Esophagus muscularis mucosa (tissue), 4 donors: ENCODE measurements at regions not wholly inside any gene's neighbourhood (a gene's known extent, or its start where the extent isn't known, plus 50 kb on each side); places are given as distances from the start of the nearest gene placed in this dataset.

ENCODE experiments used
- DNase-seq: peaks from one replicate; pipeline ENCODE4 v3.0.0-alpha.2; 2017; ENCODE audit errors: extremely low spot score
- H3K27ac ChIP-seq, 4 donors: fragments of 200-600 bp; sonication (generic); replicated peaks in 1 of 4; 1 replicate in 3 of 4; 2 replicates in 1 of 4; pipeline ENCODE4 v1.5.1; 2016 to 2019; ENCODE audit warnings: mild to moderate bottlenecking in 1 of 4
- H3K27me3 ChIP-seq, 4 donors: fragments of 200-600 bp; sonication (generic); one replicate each; pipeline versions ENCODE4 v1.5.1 to v1.6.0; 2016 to 2019
- H3K36me3 ChIP-seq, 4 donors: fragments of 200-600 bp; sonication (generic); one replicate each; pipeline ENCODE4 v1.5.1; 2016 to 2019
- H3K4me1 ChIP-seq, 4 donors: fragments of 200-600 bp; sonication (generic); one replicate each; pipeline ENCODE4 v1.5.1; 2016 to 2019
- H3K4me3 ChIP-seq, 4 donors: fragments of 200-600 bp; sonication (generic); 1 replicate in 2 of 4; 2 replicates in 2 of 4; pipeline ENCODE4 v1.5.1; 2016 to 2019; ENCODE audit warnings: mild to moderate bottlenecking in 4 of 4, moderate library complexity in 1 of 4
- H3K9me3 ChIP-seq, 4 donors: fragments of 200-600 bp; sonication (generic); 1 replicate in 3 of 4; 2 replicates in 1 of 4; pipeline ENCODE4 v1.5.1; 2016 to 2019
- CTCF ChIP-seq, 3 experiments: fragments of 200-600 bp in 2 of 3; fragments of 450-650 bp in 1 of 3; sonication (generic) in 2 of 3; IDR thresholded peaks; one replicate each; pipeline ENCODE4 v1.5.1; 2017 to 2019; ENCODE audit warnings: antibody characterized with exemption in 3 of 3, mild to moderate bottlenecking in 2 of 3, moderate library complexity in 1 of 3
- EP300 ChIP-seq: sonication (generic); formaldehyde crosslinking; IDR thresholded peaks from one replicate; pipeline ENCODE4 v1.6.1; 2017; ENCODE audit warnings: antibody characterized with exemption
- POLR2A ChIP-seq: fragments of 450-650 bp; IDR thresholded peaks from one replicate; pipeline ENCODE4 v1.6.1; 2017; ENCODE audit warnings: antibody characterized with exemption, moderate library complexity, mild to moderate bottlenecking, low read depth
- POLR2AphosphoS5 ChIP-seq, 2 donors: sonication (generic); formaldehyde crosslinking; IDR thresholded peaks; one replicate each; pipeline ENCODE4 v1.6.1; 2017; ENCODE audit warnings: antibody characterized with exemption in 2 of 2
- WGBS: methylation state at CpG from one replicate; pipeline ENCODE4 v1.1.5; 2018; 5-methylcytosine and 5-hydroxymethylcytosine counted together
- intact Hi-C: fragments of 100-400 bp; cut with DNase I; formaldehyde crosslinking; loops from one replicate; pipeline ENCODE4 v1.15.1; 2023

DNA sequence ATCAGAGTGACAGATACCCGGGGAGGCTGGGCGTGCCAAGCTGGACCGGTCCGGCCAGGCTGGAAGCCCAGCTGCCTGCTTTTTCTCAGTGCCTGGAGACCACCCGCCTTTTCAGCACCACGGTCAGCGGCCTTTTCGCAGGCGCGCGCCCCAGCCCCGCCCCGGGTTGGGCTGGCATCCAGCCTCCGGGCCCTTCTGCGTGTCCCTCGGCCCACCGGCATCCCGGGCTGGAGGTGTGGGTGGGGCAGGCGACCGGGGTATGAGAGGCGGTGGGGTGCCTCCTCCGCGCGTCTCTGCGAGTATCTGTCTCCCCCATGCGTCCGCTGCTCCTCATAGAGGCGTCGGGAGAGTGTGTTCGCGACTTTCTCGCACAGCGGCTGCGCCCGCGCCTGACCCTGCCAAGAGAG, 102.5 kb downstream of the MRM1 start:
- no peaks in the 10 kb centered on the region for H3K9me3 ChIP-seq
- H3K27ac ChIP-seq = no peak overlapping the region
- peaks cover 0 to 7% (median 6%) of the 10 kb centered on the region in 4 donors for H3K4me1 ChIP-seq
- intact Hi-C loops = no loop called here
- no peaks in the 10 kb centered on the region for H3K36me3 ChIP-seq
- no peak for DNase-seq
- peaks cover 0 to 72% (median 4%) of the 10 kb centered on the region in 4 donors for H3K27me3 ChIP-seq
- TF ChIP-seq POLR2A (no peak), POLR2AphosphoS5 (IDR thresholded peaks at IDR 0.05) (no peak), CTCF (IDR thresholded peaks at IDR 0.05) (no peak), EP300 (no peak)
- WGBS = 4% methylated on average over 30 of the region's 36 CpGs
- no peak overlapping the region for H3K4me3 ChIP-seq

- Histone ChIP-seq H3K27ac (no peak overlapping the region), H3K36me3 (no peaks in the 10 kb centered on the region), H3K9me3 (no peaks in the 10 kb centered on the region), H3K4me3 (no peak overlapping the region), H3K4me1 (peaks cover 0 to 7% (median 6%) of the 10 kb centered on the region in 4 donors), H3K27me3 (peaks cover 0 to 62% (median 4%) of the 10 kb centered on the region in 4 donors)
- intact Hi-C loops = no loop called here
- 74% methylated on average over 9 of the region's 9 CpGs for WGBS
- TF ChIP-seq CTCF (IDR thresholded peaks at IDR 0.05) (no peak), EP300 (no peak), POLR2A (no peak)
- no peak for DNase-seq
Observed at GRCh38 chr17:36705283-36705795, 104.0 kb downstream of the MRM1 start.

DNA sequence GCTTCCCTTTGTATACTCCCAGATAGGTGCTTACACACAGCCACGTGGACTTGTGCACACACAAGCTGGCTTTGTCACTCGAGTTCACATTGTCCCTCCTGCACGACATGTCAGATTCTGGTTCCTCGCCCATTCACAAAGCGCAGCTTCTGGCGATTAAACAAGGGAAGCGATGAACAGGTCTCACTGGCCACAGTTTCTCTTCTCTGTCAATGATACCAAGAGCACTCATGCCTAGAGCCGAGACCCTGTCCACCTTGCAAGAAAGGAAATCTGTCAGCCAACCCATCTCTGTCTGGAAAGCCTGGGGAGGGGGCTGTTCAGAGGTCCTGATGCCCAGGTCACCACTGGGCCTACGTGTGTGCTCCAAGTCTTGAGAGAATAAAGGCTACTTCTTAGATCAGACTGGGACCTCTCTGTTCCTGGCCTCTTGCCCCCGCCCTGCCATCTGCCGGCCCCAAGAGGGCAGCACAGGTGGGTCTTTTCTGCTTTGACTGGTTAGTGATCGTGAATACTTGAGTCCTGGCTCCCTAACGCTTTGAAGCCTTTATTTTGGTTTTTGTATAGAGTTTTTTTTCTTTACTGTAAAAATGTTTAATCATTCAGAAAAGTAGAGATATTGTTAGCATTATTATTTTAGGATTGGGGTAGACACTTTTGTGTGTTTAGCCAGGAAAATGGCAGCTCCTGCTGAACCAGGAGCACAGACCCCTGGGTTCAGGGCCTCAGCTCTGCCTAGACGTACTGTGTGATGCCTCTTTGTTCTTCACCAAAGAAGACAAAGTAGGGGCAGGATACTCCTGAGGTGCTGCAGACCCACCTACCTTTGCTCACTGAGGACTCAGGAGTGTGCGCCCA, 104.7 kb downstream of the MRM1 start:
- peaks cover 0 to 54% (median 4%) of the 10 kb centered on the region in 4 donors for H3K27me3 ChIP-seq
- intact Hi-C loops = no loop called here
- TF ChIP-seq POLR2A (no peak), EP300 (no peak), CTCF (IDR thresholded peaks at IDR 0.05) (peak; percentile 15 to 41 (median 32))
- H3K4me1 ChIP-seq = peaks cover 0 to 7% (median 6%) of the 10 kb centered on the region in 4 donors
- H3K4me3 ChIP-seq = no peak overlapping the region
- 54% methylated on average over 15 of the region's 15 CpGs for WGBS
- H3K9me3 ChIP-seq = no peaks in the 10 kb centered on the region
- no peak for DNase-seq
- H3K36me3 ChIP-seq = no peaks in the 10 kb centered on the region
- H3K27ac ChIP-seq = no peak overlapping the region

DNA sequence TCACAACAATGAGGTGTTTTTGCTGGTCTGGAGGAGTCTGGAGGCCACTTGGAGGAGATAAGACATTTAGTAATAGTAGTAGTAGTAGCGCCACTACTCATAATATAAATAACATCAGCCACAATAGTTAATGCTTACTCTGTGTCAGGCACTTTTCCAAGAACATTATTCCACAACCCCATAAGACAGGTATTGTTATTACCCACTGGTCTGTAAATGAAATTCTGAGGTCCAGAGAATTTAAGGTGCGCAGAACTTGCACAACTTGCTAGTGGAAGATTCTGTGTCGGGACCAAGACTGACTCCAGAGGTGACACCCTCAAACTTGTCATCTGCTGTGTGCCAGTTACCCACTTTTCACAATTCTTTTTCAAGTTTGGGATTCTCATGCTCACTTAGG, 106.5 kb downstream of the MRM1 start:
- TF ChIP-seq POLR2A (no peak), POLR2AphosphoS5 (IDR thresholded peaks at IDR 0.05) (no peak), CTCF (IDR thresholded peaks at IDR 0.05) (no peak), EP300 (no peak)
- H3K27me3 ChIP-seq = peaks cover 0 to 36% (median 2%) of the 10 kb centered on the region in 4 donors
- no peak overlapping the region for H3K4me3 ChIP-seq
- intact Hi-C loops = no loop called here
- WGBS = 93% methylated on average over 3 of the region's 3 CpGs
- H3K27ac ChIP-seq = no peak overlapping the region
- peaks cover 0 to 7% (median 6%) of the 10 kb centered on the region in 4 donors for H3K4me1 ChIP-seq
- H3K36me3 ChIP-seq = no peaks in the 10 kb centered on the region
- H3K9me3 ChIP-seq = no peaks in the 10 kb centered on the region
- DNase-seq = no peak
